Vagina (tissue), 2 donors: ENCODE measurements at regions not wholly inside any gene's neighbourhood (a gene's known extent, or its start where the extent isn't known, plus 50 kb on each side); places are given as distances from the start of the nearest gene placed in this dataset.

Source experiments
- DNase-seq, 2 donors: peaks; one replicate each; pipeline ENCODE4 v3.0.0-alpha.2; 2017; ENCODE audit errors: extremely low spot score in 2 of 2
- H3K27ac ChIP-seq: fragments of 200-600 bp; sonication (generic); one replicate; pipeline ENCODE4 v1.5.1; 2019
- H3K27me3 ChIP-seq: fragments of 200-600 bp; sonication (generic); one replicate; pipeline ENCODE4 v1.5.1; 2019
- H3K36me3 ChIP-seq, 2 donors: fragments of 200-600 bp; sonication (generic); one replicate each; pipeline ENCODE4 v1.5.1; 2017 to 2019
- H3K4me1 ChIP-seq: fragments of 200-600 bp; sonication (generic); one replicate; pipeline ENCODE4 v1.5.1; 2019
- H3K4me3 ChIP-seq, 2 donors: fragments of 200-600 bp; sonication (generic); 1 replicate in 1 of 2; 2 replicates in 1 of 2; pipeline ENCODE4 v1.5.1; 2016 to 2019
- H3K9me3 ChIP-seq: fragments of 200-600 bp; sonication (generic); one replicate; pipeline ENCODE4 v1.5.1; 2019
- CTCF ChIP-seq, 3 experiments: fragments of 450-650 bp in 2 of 3; fragments of 200-600 bp in 1 of 3; sonication (generic) in 1 of 3; IDR thresholded peaks; one replicate each; pipeline ENCODE4 v1.5.1; 2017 to 2019; ENCODE audit warnings: antibody characterized with exemption in 3 of 3, mild to moderate bottlenecking in 2 of 3, moderate library complexity in 2 of 3
- POLR2A ChIP-seq, 2 donors: fragments of 450-650 bp; IDR thresholded peaks; one replicate each; pipeline ENCODE4 v1.6.1; 2017; ENCODE audit warnings: antibody characterized with exemption in 2 of 2, mild to moderate bottlenecking in 2 of 2, moderate library complexity in 2 of 2
- POLR2AphosphoS5 ChIP-seq, 2 donors: sonication (generic); formaldehyde crosslinking; IDR thresholded peaks; one replicate each; pipeline ENCODE4 v1.9.0; 2017; ENCODE audit warnings: antibody characterized with exemption in 2 of 2, mild to moderate bottlenecking in 2 of 2, low read depth in 1 of 2; ENCODE audit not compliant: insufficient read depth in 1 of 2
- intact Hi-C: fragments of 100-400 bp; cut with DNase I; formaldehyde crosslinking; loops from one replicate; pipeline ENCODE4 v1.15.1; 2023

- peaks cover 20% of the 10 kb centered on the region for H3K4me1 ChIP-seq
- intact Hi-C loops, result no loop called here
- H3K27ac ChIP-seq, result peak overlapping the region; percentile 33
- no peak overlapping the region for H3K4me3 ChIP-seq
- no peaks in the 10 kb centered on the region for H3K36me3 ChIP-seq
- no peak for DNase-seq
- H3K9me3 ChIP-seq, result no peaks in the 10 kb centered on the region
- TF ChIP-seq POLR2A (IDR thresholded peaks at IDR 0.05), result no peak
- no peak for TF ChIP-seq CTCF (IDR thresholded peaks at IDR 0.05)
- no peak for TF ChIP-seq POLR2AphosphoS5 (IDR thresholded peaks at IDR 0.05; ENCODE audit: insufficient read depth in 1 of 2, low read depth in 1 of 2)
- H3K27me3 ChIP-seq, result no peaks in the 10 kb centered on the region
These were observed 149.4 kb upstream of the AKR1E2 start for GRCh38 chr10:4676566-4676965.

GRCh38 chr10:4675808-4676207 is 150.2 kb upstream of the AKR1E2 start:
- peak overlapping the region; percentile 33 for H3K27ac ChIP-seq
- intact Hi-C loops, result no loop called here
- TF ChIP-seq CTCF (IDR thresholded peaks at IDR 0.05) (no peak), POLR2AphosphoS5 (IDR thresholded peaks at IDR 0.05; ENCODE audit: insufficient read depth in 1 of 2, low read depth in 1 of 2) (no peak), POLR2A (IDR thresholded peaks at IDR 0.05) (no peak)

DNA sequence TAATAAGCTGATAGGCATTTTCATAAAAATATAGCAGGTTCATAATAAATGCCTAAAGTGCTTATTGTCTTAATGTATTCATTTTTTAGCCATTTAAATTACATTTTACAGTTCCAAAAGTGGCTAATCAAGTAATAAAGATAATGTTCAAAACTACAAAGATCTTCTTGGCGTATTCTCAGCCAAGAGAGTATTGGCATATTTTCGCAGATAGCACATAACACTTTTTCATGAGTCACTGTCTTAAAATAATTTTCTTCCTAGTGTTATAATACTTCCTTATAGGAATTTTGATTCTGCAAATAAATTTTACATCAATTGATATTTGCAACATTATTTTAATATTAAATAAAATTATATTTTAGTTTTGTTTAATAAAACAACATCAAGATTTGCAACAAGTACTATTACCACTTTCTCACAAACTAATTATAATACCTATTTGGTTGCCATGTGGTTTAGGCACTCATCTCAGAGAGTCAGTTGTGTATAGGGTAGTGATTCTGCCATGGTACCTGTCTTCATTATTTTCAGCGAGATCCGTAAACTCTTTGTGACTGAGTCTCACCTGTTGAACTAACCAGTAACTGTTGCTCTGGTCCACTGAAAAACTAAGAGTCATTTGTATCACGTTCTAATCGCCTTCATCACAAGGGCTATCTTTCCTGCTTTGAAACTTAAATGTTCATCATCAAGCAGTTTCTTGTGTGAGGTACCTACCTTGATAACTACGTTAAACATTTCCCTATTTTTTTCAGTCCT is 152.5 kb upstream of the AKR1E2 start:
- H3K9me3 ChIP-seq, result no peaks in the 10 kb centered on the region
- no peak overlapping the region for H3K4me3 ChIP-seq
- H3K4me1 ChIP-seq, result peaks cover 10% of the 10 kb centered on the region
- intact Hi-C loops, result no loop called here
- no peaks in the 10 kb centered on the region for H3K36me3 ChIP-seq
- H3K27me3 ChIP-seq, result no peaks in the 10 kb centered on the region
- no peak for DNase-seq
- TF ChIP-seq POLR2AphosphoS5 (IDR thresholded peaks at IDR 0.05; ENCODE audit: insufficient read depth in 1 of 2, low read depth in 1 of 2), result no peak
- TF ChIP-seq POLR2A (IDR thresholded peaks at IDR 0.05), result no peak
- no peak for TF ChIP-seq CTCF (IDR thresholded peaks at IDR 0.05)
- no peak overlapping the region for H3K27ac ChIP-seq

More at GRCh38 chr10:4675808-4676207, 150.2 kb upstream of the AKR1E2 start:
- DNase-seq, result no peak
- H3K36me3 ChIP-seq, result no peaks in the 10 kb centered on the region
- H3K4me1 ChIP-seq, result peaks cover 20% of the 10 kb centered on the region
- H3K4me3 ChIP-seq, result no peak overlapping the region
- no peaks in the 10 kb centered on the region for H3K9me3 ChIP-seq
- H3K27me3 ChIP-seq, result no peaks in the 10 kb centered on the region

DNA sequence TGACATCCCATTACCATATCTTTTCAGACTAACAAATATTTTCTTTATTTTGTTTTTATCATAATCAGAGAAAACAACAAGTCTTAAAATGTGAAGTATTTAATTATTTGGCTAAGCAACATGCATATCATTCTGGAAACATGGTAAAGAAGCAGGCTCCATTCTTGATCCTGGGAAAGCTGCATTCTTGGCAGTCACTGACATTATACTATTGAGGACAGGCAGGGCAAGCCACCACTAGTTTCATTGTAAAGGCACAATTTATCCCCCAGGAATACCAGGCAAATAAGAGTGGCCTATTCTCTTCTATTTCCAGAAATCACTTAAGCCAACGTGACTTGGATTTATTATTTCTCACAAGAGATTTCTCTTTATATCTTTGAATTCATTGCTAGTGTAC is 153.8 kb upstream of the AKR1E2 start:
- H3K27me3 ChIP-seq, result no peaks in the 10 kb centered on the region

More for the DNA sequence above, 153.8 kb upstream of the AKR1E2 start:
- peak overlapping the region; percentile 42 for H3K27ac ChIP-seq
- no peaks in the 10 kb centered on the region for H3K36me3 ChIP-seq
- H3K9me3 ChIP-seq, result no peaks in the 10 kb centered on the region
- intact Hi-C loops, result no loop called here
- no peak for DNase-seq
- TF ChIP-seq CTCF (IDR thresholded peaks at IDR 0.05) (no peak), POLR2A (IDR thresholded peaks at IDR 0.05) (no peak), POLR2AphosphoS5 (IDR thresholded peaks at IDR 0.05; ENCODE audit: insufficient read depth in 1 of 2, low read depth in 1 of 2) (no peak)
- H3K4me1 ChIP-seq, result peaks cover 4% of the 10 kb centered on the region
- no peak overlapping the region for H3K4me3 ChIP-seq
